Uterus (tissue), 3 donors: ENCODE measurements at regions not wholly inside any gene's neighbourhood (a gene's known extent, or its start where the extent isn't known, plus 50 kb on each side); places are given as distances from the start of the nearest gene placed in this dataset.

Experiments
- DNase-seq, 2 donors: peaks; one replicate each; pipeline ENCODE4 v3.0.0-alpha.2; 2019 to 2020
- H3K27ac ChIP-seq, 2 donors: fragments of 200-600 bp; sonication (generic); 1 replicate in 1 of 2; 2 replicates in 1 of 2; pipeline ENCODE4 v1.5.1; 2016 to 2018
- H3K27me3 ChIP-seq, 2 donors: fragments of 200-600 bp; sonication (generic); one replicate each; pipeline ENCODE4 v1.5.1; 2018 to 2019; ENCODE audit warnings: control low read depth in 1 of 2
- H3K36me3 ChIP-seq, 2 donors: fragments of 200-600 bp; sonication (generic); one replicate each; pipeline ENCODE4 v1.5.1; 2019; ENCODE audit warnings: control low read depth in 1 of 2
- H3K4me1 ChIP-seq, 2 donors: fragments of 200-600 bp; sonication (generic); one replicate each; pipeline ENCODE4 v1.5.1; 2018 to 2019; ENCODE audit warnings: control low read depth in 1 of 2
- H3K4me3 ChIP-seq, 2 donors: fragments of 200-600 bp; sonication (generic); 1 replicate in 1 of 2; 2 replicates in 1 of 2; pipeline ENCODE4 v1.5.1; 2018 to 2019; ENCODE audit warnings: mild to moderate bottlenecking in 1 of 2
- H3K9me3 ChIP-seq, 2 donors: fragments of 200-600 bp; sonication (generic); one replicate each; pipeline ENCODE4 v1.5.1; 2019; ENCODE audit warnings: control low read depth in 1 of 2
- CTCF ChIP-seq, 4 experiments: fragments of 200-600 bp in 2 of 4; fragments of 450-650 bp in 2 of 4; sonication (generic) in 2 of 4; IDR thresholded peaks; one replicate each; pipeline ENCODE4 v1.5.1; 2016 to 2019; ENCODE audit warnings: antibody characterized with exemption in 4 of 4, mild to moderate bottlenecking in 2 of 4, moderate library complexity in 1 of 4
- POLR2A ChIP-seq, 2 donors: fragments of 450-650 bp; IDR thresholded peaks; one replicate each; pipeline ENCODE4 v1.6.1; 2016; ENCODE audit warnings: antibody characterized with exemption in 2 of 2, mild to moderate bottlenecking in 1 of 2, moderate library complexity in 1 of 2
- intact Hi-C: fragments of 100-400 bp; cut with DNase I; formaldehyde crosslinking; loops from one replicate; pipeline ENCODE4 v1.15.1; 2023; ENCODE audit warnings: low total_unique reads
- donor health status: DM: yes; HTN: yes; CAD: no.

GRCh38 chr7:25907214-25907613 is 244.8 kb upstream of the NFE2L3 start:
- H3K9me3 ChIP-seq: no peaks in the 10 kb centered on the region
- no peak overlapping the region for H3K27ac ChIP-seq
- TF ChIP-seq CTCF (IDR thresholded peaks at IDR 0.05): no peak
- TF ChIP-seq POLR2A (IDR thresholded peaks at IDR 0.05): no peak
- no peaks in the 10 kb centered on the region for H3K36me3 ChIP-seq
- H3K4me1 ChIP-seq: no peaks in the 10 kb centered on the region
- H3K4me3 ChIP-seq: no peak overlapping the region
- intact Hi-C loops: no loop called here
- no peaks in the 10 kb centered on the region for H3K27me3 ChIP-seq
- no peak for DNase-seq

- Histone ChIP-seq H3K4me1 (no peaks in the 10 kb centered on the region), H3K9me3 (no peaks in the 10 kb centered on the region), H3K27ac (no peak overlapping the region), H3K36me3 (no peaks in the 10 kb centered on the region), H3K27me3 (no peaks in the 10 kb centered on the region), H3K4me3 (no peak overlapping the region)
- intact Hi-C loops: no loop called here
- no peak for TF ChIP-seq POLR2A (IDR thresholded peaks at IDR 0.05)
- TF ChIP-seq CTCF (IDR thresholded peaks at IDR 0.05): no peak
- no peak for DNase-seq
Observed at GRCh38 chr7:25907731-25908130, 244.3 kb upstream of the NFE2L3 start.

- TF ChIP-seq CTCF (IDR thresholded peaks at IDR 0.05) (no peak), POLR2A (IDR thresholded peaks at IDR 0.05) (no peak)
- no peak for DNase-seq
- Histone ChIP-seq H3K4me1 (no peaks in the 10 kb centered on the region), H3K4me3 (no peak overlapping the region), H3K36me3 (no peaks in the 10 kb centered on the region), H3K27me3 (no peaks in the 10 kb centered on the region), H3K9me3 (no peaks in the 10 kb centered on the region), H3K27ac (no peak overlapping the region)
- intact Hi-C loops: no loop called here
Observed at GRCh38 chr7:25908154-25908949, 243.6 kb upstream of the NFE2L3 start.

- Histone ChIP-seq H3K36me3 (no peaks in the 10 kb centered on the region), H3K4me3 (no peak overlapping the region), H3K9me3 (no peaks in the 10 kb centered on the region), H3K27me3 (no peaks in the 10 kb centered on the region), H3K4me1 (no peaks in the 10 kb centered on the region), H3K27ac (no peak overlapping the region)
- no peak for DNase-seq
- TF ChIP-seq CTCF (IDR thresholded peaks at IDR 0.05) (no peak), POLR2A (IDR thresholded peaks at IDR 0.05) (no peak)
- intact Hi-C loops: no loop called here
Observed at GRCh38 chr7:25911738-25912607, 240.0 kb upstream of the NFE2L3 start.
